CD4-positive, CD25-positive, alpha-beta regulatory T cell (primary cell): ENCODE measurements at regions not wholly inside any gene's neighbourhood (a gene's known extent, or its start where the extent isn't known, plus 50 kb on each side); places are given as distances from the start of the nearest gene placed in this dataset.

ENCODE experiments used
- ATAC-seq, 2 donors: fragments of 150-1000 bp; cut with Tn5 transposase; one replicate each; pipeline ENCODE4 v1.10.0; 2021; ENCODE audit warnings: low read depth in 2 of 2, moderate number of reproducible peaks in 2 of 2, moderate library complexity in 1 of 2
- DNase-seq, 3 donors: peaks; one replicate each; pipeline versions ENCODE4 v3.0.0 to v3.0.0-alpha.2; 2012 to 2022; ENCODE audit warnings: mixed read lengths in 1 of 3
- H3K27ac ChIP-seq: one replicate; pipeline ENCODE4 v1.7.0; 2013; ENCODE audit warnings: mild to moderate bottlenecking, low read length; ENCODE audit not compliant: insufficient read depth, poor library complexity, severe bottlenecking
- H3K27me3 ChIP-seq: one replicate; pipeline ENCODE4 v1.7.0; 2013; ENCODE audit warnings: low read length; ENCODE audit not compliant: control insufficient read depth, insufficient read depth
- H3K36me3 ChIP-seq: one replicate; pipeline ENCODE4 v1.7.0; 2013; ENCODE audit warnings: mild to moderate bottlenecking, low read length, moderate library complexity; ENCODE audit not compliant: control insufficient read depth, insufficient read depth
- H3K4me1 ChIP-seq: 2 replicates; pipeline ENCODE4 v1.7.0; 2013; ENCODE audit warnings: mild to moderate bottlenecking, low read length; ENCODE audit not compliant: insufficient read depth, control insufficient read depth, poor library complexity, severe bottlenecking
- H3K4me3 ChIP-seq: one replicate; pipeline ENCODE4 v1.7.0; 2013; ENCODE audit warnings: low read depth, mild to moderate bottlenecking, low read length, moderate library complexity
- H3K9me3 ChIP-seq, 2 experiments: 1 replicate in 1 of 2; 2 replicates in 1 of 2; pipeline ENCODE4 v1.7.0; 2013; ENCODE audit warnings: low read length in 2 of 2, mild to moderate bottlenecking in 1 of 2, moderate library complexity in 1 of 2; ENCODE audit not compliant: control insufficient read depth in 2 of 2
- H3K27ac Mint-ChIP-seq, 3 donors: one replicate each; pipeline ENCODE4 v1.8.0; 2020 to 2022; ENCODE audit warnings: mild to moderate bottlenecking in 3 of 3, mixed read lengths in 3 of 3, moderate library complexity in 2 of 3
- H3K27me3 Mint-ChIP-seq: one replicate; pipeline ENCODE4 v1.8.0; 2022; ENCODE audit warnings: mild to moderate bottlenecking, mixed read lengths
- H3K36me3 Mint-ChIP-seq: one replicate; pipeline ENCODE4 v1.8.0; 2020; ENCODE audit warnings: mixed read lengths
- H3K4me1 Mint-ChIP-seq, 4 donors: one replicate each; pipeline ENCODE4 v1.8.0; 2020 to 2022; ENCODE audit warnings: mixed read lengths in 4 of 4, mild to moderate bottlenecking in 1 of 4
- H3K4me3 Mint-ChIP-seq, 4 donors: one replicate each; pipeline ENCODE4 v1.8.0; 2020 to 2022; ENCODE audit warnings: mild to moderate bottlenecking in 4 of 4, mixed read lengths in 4 of 4, moderate library complexity in 3 of 4
- H3K9me3 Mint-ChIP-seq, 7 donors: one replicate each; pipeline ENCODE4 v1.8.0; 2020 to 2022; ENCODE audit warnings: mixed read lengths in 7 of 7, mild to moderate bottlenecking in 3 of 7, moderate library complexity in 2 of 7

DNA sequence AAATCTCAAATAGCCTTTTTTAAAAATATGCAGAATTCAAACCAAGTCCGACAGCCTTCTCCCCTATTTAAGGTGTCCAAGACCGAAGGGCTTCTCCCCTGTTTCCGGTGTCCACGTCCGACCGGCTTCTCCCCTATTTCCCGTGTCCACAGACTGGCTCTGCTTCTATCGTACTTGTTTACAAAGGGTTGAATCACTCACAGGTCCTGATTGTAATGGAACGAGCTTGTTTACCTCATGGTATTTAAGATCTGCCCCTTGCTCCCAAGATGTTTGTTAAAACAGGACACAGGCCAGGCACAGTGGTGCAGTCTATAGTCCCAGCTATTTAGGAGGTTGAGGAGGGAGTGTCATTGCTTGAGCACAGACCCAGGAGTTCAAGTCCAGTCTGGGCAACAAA lies 90.4 kb upstream of the ROBO2 start:
- Histone ChIP-seq H3K36me3 (no peaks in the 10 kb centered on the region), H3K4me3 (no peak overlapping the region), H3K9me3 (peaks cover 3 to 6% of the 10 kb centered on the region in 2 experiments), H3K27me3 (no peaks in the 10 kb centered on the region), H3K27ac (no peak overlapping the region), H3K4me1 (no peaks in the 10 kb centered on the region)
- no peaks in the 10 kb centered on the region for H3K4me1 Mint-ChIP-seq
- H3K9me3 Mint-ChIP-seq, result peaks cover 2 to 25% (median 11%) of the 10 kb centered on the region in 7 donors
- no peak overlapping the region for H3K4me3 Mint-ChIP-seq
- ATAC-seq, result no peak
- DNase-seq, result no peak
- H3K27me3 Mint-ChIP-seq, result no peaks in the 10 kb centered on the region
- no peaks in the 10 kb centered on the region for H3K36me3 Mint-ChIP-seq
- H3K27ac Mint-ChIP-seq, result no peak overlapping the region

DNA sequence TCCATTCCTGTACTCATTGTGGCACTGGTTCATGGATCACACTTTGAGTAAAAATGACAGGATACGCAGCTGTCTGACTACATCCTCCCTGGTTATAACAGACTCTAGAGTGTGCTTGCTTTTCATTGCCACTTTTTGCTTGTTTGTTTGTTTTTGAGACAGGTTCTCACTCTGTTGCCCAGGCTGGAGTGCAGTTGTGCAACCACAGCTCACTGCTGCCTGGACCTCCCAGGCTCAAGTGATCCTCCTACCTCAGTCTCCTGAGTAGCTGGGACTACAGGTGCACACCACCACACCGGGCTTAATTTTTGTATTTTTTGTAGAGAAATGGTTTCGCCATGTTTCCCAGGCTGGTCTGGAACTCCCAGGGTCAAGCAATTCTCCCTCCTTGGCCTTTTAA lies 89.3 kb upstream of the ROBO2 start:
- ATAC-seq (no peak), DNase-seq (no peak)
- Histone ChIP-seq H3K36me3 (no peaks in the 10 kb centered on the region), H3K4me3 (no peak overlapping the region), H3K9me3 (peaks cover 3 to 6% of the 10 kb centered on the region in 2 experiments), H3K27ac (no peak overlapping the region), H3K27me3 (no peaks in the 10 kb centered on the region), H3K4me1 (no peaks in the 10 kb centered on the region)
- Mint-ChIP-seq H3K27me3 (no peaks in the 10 kb centered on the region), H3K4me1 (no peaks in the 10 kb centered on the region), H3K4me3 (no peak overlapping the region), H3K27ac (no peak overlapping the region), H3K9me3 (peaks cover 4 to 25% (median 10%) of the 10 kb centered on the region in 7 donors), H3K36me3 (no peaks in the 10 kb centered on the region)

DNA sequence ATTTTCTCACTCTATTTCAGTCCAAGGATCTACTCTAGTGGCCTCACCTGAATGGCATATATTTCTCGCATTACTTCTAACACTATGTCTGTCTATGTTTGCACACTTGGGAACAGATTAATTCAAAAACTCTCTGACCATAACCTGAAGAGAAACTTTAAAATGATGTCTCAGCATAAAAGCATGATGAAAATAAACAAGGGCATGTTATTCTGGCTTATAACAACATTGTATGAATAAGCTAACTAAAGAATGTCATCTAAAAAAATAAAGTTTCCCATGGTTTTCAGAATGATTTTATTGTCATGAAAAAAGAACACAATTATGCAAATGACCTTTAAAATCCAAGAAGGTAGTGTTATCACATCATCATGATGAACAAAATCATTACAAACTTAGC lies 85.5 kb upstream of the ROBO2 start:
- Histone ChIP-seq H3K9me3 (peaks cover 0 to 2% of the 10 kb centered on the region in 2 experiments), H3K4me3 (no peak overlapping the region), H3K27ac (no peak overlapping the region), H3K36me3 (no peaks in the 10 kb centered on the region), H3K27me3 (no peaks in the 10 kb centered on the region), H3K4me1 (no peaks in the 10 kb centered on the region)
- ATAC-seq (no peak), DNase-seq (no peak)
- H3K4me1 Mint-ChIP-seq, result no peaks in the 10 kb centered on the region
- no peaks in the 10 kb centered on the region for H3K36me3 Mint-ChIP-seq
- H3K9me3 Mint-ChIP-seq, result peaks cover 4 to 17% (median 10%) of the 10 kb centered on the region in 7 donors
- no peaks in the 10 kb centered on the region for H3K27me3 Mint-ChIP-seq
- no peak overlapping the region for H3K27ac Mint-ChIP-seq
- H3K4me3 Mint-ChIP-seq, result no peak overlapping the region

DNA sequence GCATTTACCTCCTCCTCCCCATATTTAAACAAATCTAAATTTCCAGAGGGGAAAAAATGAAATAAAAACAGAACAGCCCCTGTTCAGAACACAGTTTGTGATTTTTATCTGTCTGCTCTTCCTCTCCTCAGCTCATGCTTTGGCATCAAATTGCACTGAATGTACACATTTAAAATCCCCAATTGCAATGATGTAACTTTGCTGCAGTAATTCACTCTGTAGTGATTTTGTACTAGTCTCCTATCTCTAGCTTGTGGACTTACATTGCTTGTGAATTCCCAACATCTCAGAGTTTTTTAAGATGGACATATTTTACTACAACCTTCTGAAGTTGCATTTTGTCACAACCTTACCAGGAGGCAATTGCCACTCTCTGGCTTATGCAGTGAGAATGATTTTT lies 81.6 kb upstream of the ROBO2 start:
- H3K9me3 ChIP-seq, result peaks cover 0 to 7% of the 10 kb centered on the region in 2 experiments
- Mint-ChIP-seq H3K36me3 (no peaks in the 10 kb centered on the region), H3K9me3 (peaks cover 0 to 8% (median 4%) of the 10 kb centered on the region in 7 donors), H3K4me3 (no peak overlapping the region), H3K27me3 (no peaks in the 10 kb centered on the region), H3K4me1 (no peaks in the 10 kb centered on the region), H3K27ac (no peak overlapping the region)
- H3K4me3 ChIP-seq, result no peak overlapping the region
- DNase-seq, result no peak
- no peak for ATAC-seq
- H3K27ac ChIP-seq, result no peak overlapping the region
- no peaks in the 10 kb centered on the region for H3K4me1 ChIP-seq
- H3K36me3 ChIP-seq, result no peaks in the 10 kb centered on the region
- H3K27me3 ChIP-seq, result no peaks in the 10 kb centered on the region

DNA sequence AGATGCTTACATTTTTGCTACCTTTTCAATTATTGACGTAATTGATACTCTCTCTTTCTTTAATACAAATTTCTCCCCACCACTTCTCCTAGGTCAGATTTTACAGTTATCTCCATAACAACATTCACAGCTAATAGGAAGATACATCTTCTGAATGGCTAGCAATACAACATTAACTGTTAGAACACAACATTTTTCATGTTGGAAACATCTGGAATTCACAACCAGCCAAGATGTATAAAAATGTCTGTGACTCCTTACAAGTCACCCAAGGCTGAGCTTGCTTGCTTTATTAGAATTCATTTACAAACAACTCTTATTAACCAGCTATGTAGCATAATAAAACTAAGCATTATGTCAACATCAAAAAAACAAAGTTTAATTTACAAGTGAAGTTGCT lies 81.0 kb upstream of the ROBO2 start:
- Histone ChIP-seq H3K27ac (no peak overlapping the region), H3K9me3 (peaks cover 0 to 7% of the 10 kb centered on the region in 2 experiments), H3K36me3 (no peaks in the 10 kb centered on the region), H3K4me1 (no peaks in the 10 kb centered on the region), H3K27me3 (no peaks in the 10 kb centered on the region), H3K4me3 (no peak overlapping the region)
- H3K4me1 Mint-ChIP-seq, result no peaks in the 10 kb centered on the region
- H3K27ac Mint-ChIP-seq, result no peak overlapping the region
- DNase-seq (no peak), ATAC-seq (no peak)
- no peaks in the 10 kb centered on the region for H3K27me3 Mint-ChIP-seq
- no peaks in the 10 kb centered on the region for H3K36me3 Mint-ChIP-seq
- H3K9me3 Mint-ChIP-seq, result peaks cover 0 to 8% (median 4%) of the 10 kb centered on the region in 7 donors
- no peak overlapping the region for H3K4me3 Mint-ChIP-seq

DNA sequence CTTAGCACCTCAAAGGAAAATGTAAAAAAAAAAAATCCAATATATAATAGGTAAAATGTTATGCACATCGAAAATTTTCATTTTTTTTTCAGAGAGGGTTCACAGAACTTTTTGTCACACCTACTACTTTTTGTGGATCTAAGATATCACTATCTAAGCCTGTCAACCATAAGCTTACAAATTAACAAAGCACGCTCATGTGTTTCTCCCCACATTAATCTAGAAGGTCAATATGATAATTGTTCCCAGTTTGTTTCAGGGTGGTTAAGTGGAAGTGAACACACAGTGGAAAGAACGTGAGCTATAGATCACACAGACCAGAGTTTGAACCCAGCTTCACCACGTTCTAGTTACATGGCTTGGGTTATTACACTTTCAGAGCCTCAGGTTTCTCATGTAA lies 78.6 kb upstream of the ROBO2 start:
- Histone ChIP-seq H3K36me3 (no peaks in the 10 kb centered on the region), H3K4me3 (no peak overlapping the region), H3K4me1 (no peaks in the 10 kb centered on the region), H3K27me3 (no peaks in the 10 kb centered on the region), H3K27ac (no peak overlapping the region), H3K9me3 (peaks cover 0 to 7% of the 10 kb centered on the region in 2 experiments)
- DNase-seq, result no peak
- H3K4me3 Mint-ChIP-seq, result no peak overlapping the region
- H3K27ac Mint-ChIP-seq, result no peak overlapping the region
- no peaks in the 10 kb centered on the region for H3K27me3 Mint-ChIP-seq
- H3K4me1 Mint-ChIP-seq, result no peaks in the 10 kb centered on the region
- H3K36me3 Mint-ChIP-seq, result no peaks in the 10 kb centered on the region
- H3K9me3 Mint-ChIP-seq, result peaks cover 2 to 10% (median 3%) of the 10 kb centered on the region in 7 donors
- ATAC-seq, result no peak

DNA sequence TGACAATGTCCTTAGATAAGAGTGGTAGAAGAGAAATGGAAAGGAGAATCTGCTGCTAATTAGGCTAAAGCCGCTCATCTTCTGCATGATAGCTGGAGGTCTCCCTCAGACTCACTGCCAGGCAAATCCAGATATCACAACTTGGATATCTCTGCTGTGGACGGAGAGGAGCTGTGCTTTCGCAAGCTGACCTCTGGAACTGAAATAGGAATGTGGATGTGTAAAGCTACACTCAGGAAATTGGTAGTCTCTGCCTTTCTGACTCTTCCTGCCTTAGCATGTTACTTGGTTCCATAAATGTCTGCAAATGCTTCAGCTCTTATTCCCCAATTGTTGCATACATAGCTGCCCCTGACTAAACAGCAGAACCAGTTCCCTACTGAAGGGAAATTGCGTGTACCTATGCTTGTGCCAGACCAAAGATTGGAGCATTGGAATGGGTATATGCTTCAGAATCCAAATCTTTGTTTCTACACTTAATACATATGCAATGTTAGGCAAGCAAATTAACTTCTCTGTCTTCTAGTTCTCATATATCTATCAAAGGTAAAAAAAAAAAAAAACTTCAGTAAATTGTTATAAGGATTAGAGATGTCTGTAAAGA lies 74.7 kb upstream of the ROBO2 start:
- Mint-ChIP-seq H3K36me3 (no peaks in the 10 kb centered on the region), H3K27me3 (no peaks in the 10 kb centered on the region), H3K27ac (no peak overlapping the region), H3K4me3 (no peak overlapping the region), H3K4me1 (no peaks in the 10 kb centered on the region), H3K9me3 (peaks cover 2 to 15% (median 10%) of the 10 kb centered on the region in 7 donors)
- Histone ChIP-seq H3K9me3 (peaks cover 0 to 7% of the 10 kb centered on the region in 2 experiments), H3K4me1 (no peaks in the 10 kb centered on the region), H3K4me3 (no peak overlapping the region), H3K27ac (no peak overlapping the region), H3K27me3 (no peaks in the 10 kb centered on the region), H3K36me3 (no peaks in the 10 kb centered on the region)
- DNase-seq, result no peak
- no peak for ATAC-seq

DNA sequence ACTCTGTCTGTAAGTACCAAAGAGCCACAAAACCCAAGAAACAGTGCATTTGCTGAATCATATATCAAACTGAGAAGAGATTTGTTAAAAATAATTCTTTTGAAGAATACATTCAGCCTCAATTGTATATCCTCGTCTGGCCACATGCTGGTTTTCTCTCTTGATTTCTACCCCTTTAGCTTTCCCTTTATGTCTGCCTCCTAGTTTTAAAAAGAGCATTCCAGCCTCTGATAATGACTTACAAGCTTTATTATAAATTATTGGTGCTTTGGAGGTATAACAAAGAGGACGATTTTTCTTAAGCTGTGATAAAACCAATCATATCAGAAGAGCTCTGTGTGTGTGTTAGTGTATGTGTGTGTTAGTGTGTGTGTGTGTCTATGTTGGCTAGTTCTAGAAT lies 70.4 kb upstream of the ROBO2 start:
- Mint-ChIP-seq H3K36me3 (no peaks in the 10 kb centered on the region), H3K4me1 (no peaks in the 10 kb centered on the region), H3K4me3 (no peak overlapping the region), H3K27me3 (no peaks in the 10 kb centered on the region), H3K27ac (no peak overlapping the region), H3K9me3 (peaks cover 3 to 18% (median 10%) of the 10 kb centered on the region in 7 donors)
- DNase-seq (no peak), ATAC-seq (no peak)
- Histone ChIP-seq H3K4me1 (no peaks in the 10 kb centered on the region), H3K4me3 (no peak overlapping the region), H3K27me3 (no peaks in the 10 kb centered on the region), H3K9me3 (no peaks in the 10 kb centered on the region), H3K27ac (no peak overlapping the region), H3K36me3 (no peaks in the 10 kb centered on the region)
